HG02588 (cell line): ENCODE measurements at regions not wholly inside any gene's neighbourhood (a gene's known extent, or its start where the extent isn't known, plus 50 kb on each side); places are given as distances from the start of the nearest gene placed in this dataset.

ENCODE experiments used
- ATAC-seq: cut with Tn5 transposase; IDR thresholded peaks from one replicate; pipeline ENCODE4 v1.9.1; 2021; ENCODE audit warnings: mild to moderate bottlenecking, moderate library complexity; ENCODE audit not compliant: unreplicated experiment

- no peak for ATAC-seq
These were observed 915.9 kb downstream of the PDHA2 start for GRCh38 chr4:96755569-96756484.

DNA sequence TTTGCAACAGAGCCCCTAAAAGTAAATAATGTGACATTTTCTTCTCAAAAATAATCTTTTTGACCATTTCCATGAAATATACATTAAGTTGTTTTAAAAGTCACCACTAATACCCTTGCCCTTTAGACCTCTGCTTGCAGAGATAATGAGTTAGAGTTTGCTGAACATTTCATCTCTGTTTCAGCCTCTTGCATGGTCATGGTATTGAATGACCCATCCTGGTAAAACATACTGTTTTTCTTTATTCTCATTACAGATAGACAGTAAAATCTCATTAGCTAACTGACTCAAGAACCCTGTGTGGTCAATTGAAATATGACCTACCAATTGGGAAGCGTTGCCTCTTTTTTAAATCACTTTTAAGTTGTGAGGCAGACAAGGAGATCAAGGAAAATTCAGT lies 916.7 kb downstream of the PDHA2 start:
- ATAC-seq = no peak

DNA sequence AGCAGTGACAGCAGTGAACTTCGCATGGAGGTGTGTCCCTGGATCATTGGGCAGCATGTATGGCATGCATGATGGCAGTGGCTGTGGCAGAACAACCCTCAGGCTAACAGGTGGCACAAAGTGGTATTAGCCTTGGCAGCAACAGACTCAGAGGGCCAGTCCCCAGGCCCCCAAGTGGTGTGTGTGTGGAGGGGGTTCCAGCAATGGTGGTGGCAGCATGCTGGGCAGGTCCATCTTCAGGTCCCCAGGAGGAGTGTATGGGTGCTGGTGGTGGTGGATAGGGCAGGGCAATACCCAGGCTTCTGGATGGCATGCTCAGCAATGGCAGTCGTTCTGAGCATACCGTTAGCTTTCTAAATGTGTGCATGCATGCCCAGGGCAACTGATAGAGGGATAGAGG lies 923.7 kb downstream of the PDHA2 start:
- ATAC-seq = no peak

DNA sequence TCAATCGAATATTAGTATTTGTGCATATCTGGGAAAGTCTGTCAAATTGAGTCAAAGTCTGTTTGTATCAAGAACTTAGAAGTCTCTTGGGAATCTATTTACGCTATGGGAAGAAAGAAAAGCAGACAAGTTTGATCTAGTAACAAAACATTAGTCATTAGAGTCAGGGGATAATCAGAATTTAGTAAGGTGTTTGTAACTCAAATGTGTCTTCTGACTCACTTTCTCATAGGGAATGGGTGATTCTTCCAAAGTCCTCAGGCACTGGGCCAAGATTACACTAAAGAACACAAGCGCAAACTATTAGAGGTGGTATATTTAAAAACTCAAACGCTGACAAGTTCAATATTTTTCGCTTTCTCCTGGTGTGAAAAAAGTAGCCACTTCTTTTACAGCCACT lies 926.5 kb downstream of the PDHA2 start:
- ATAC-seq = no peak

DNA sequence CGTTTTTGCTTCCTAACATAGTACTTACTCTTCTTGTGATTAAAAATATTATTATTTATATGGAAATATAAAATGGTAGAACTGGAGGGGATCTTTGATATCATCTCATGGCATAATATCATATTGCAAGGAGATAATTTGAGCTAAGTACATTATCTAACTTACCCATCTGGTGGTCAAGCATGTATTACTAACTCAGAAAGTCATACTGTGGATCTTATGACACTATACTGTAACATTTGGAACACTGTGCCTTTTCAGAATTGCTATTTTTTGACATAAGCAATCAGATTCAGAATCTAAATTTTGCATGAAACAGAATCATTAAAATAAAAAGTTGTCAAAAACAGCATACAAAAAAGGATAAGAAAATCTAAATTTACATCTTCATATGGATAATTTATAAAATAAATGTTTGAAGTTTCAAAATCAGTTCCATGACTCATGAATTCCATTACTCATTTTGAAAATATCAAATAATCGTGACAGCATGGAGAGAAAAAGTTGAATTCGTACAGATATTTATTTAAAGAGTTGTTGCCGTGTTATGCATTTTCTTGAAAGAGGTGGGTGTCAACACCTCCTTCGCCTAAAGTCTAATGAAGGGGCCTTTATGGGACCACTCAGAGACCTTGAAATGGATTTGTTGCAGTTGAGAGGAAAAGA lies 928.1 kb downstream of the PDHA2 start:
- no peak for ATAC-seq

GRCh38 chr4:96775501-96775900 lies 935.6 kb downstream of the PDHA2 start:
- ATAC-seq = no peak

DNA sequence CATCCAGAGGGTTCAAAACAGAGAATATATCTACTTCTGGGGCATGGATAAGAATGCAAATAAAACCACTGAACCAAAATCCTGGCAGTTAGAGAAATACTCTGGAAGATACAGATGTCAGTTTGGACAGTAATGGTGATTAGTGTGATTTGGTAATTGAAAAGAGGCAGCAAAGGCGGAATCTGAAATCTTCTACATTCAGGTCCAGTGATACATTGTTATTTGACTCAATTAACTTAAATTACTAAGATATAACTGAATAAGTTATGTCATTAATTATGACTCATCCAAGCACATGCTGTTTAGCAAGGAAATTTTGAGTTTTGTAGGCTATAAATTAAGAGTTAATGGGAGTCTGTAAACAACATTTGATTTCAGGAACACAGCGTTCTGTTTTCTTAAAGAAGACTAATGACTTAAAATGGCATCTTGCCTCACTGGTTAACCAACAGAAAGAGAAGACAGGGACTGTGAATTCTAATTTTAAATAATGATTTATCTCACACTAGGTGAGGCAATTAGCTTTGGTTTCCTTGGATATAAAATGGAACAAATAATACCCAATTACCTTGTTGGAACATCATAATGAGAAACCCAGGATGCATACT lies 937.1 kb downstream of the PDHA2 start:
- no peak for ATAC-seq

- ATAC-seq = no peak
These were observed 944.4 kb downstream of the PDHA2 start for GRCh38 chr4:96784336-96784735.

DNA sequence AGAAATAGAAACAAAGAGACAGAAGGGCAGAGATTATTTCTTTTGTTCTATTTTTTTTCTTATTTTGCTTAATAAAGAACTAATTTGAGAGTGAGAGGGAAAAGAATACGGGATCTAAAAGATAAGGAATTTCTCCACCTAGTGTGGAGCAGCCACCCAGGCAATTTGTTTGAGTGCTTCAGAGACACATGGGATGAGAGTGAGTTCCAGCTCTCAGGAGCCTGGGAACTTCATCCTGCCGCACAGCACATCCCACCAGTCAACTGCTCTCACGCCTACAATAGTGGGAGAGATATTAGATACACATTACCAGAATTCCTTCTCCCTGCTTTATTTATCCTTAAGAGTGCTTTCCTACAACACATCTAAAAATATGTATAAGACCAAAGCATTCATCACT lies 946.4 kb downstream of the PDHA2 start:
- no peak for ATAC-seq

DNA sequence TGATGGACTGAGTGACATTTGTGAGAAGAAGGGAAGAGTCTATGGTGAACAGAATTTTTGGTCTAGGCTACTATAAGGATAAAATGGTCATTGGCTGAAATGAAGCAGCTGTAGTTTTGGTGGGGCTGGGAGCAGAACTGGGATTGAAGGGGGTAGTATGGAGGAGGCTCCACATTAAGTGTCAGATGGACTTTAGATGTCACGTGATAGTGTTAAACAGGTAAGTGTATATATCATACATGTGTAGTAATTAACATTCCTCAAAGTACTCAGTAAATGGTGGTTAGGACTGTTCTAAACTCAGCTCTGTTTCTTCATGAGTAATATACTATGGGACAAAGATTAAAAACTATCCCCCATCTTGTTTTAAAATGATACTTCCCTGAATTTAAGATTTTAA lies 947.9 kb downstream of the PDHA2 start:
- ATAC-seq = no peak

GRCh38 chr4:96809563-96809962 lies 969.7 kb downstream of the PDHA2 start:
- ATAC-seq = no peak

DNA sequence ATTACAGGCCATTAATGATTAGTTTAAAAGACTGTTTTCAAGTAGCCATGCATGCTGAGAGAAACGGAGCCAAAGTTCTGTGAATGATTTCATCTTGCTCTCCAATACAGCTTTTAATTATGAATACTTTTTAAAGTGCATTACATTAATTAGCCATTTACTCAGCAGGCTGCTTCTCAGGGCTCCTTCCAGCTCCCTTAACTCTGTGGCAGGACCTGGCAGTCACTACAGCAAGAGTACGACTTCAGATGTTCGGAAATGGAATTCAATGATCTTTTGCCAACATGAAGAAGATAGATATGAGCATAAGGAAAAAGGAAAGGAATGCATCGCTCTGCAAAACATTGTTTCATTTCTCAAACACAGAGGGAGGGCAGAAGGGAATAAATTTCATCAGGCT lies 987.2 kb downstream of the PDHA2 start:
- no peak for ATAC-seq

DNA sequence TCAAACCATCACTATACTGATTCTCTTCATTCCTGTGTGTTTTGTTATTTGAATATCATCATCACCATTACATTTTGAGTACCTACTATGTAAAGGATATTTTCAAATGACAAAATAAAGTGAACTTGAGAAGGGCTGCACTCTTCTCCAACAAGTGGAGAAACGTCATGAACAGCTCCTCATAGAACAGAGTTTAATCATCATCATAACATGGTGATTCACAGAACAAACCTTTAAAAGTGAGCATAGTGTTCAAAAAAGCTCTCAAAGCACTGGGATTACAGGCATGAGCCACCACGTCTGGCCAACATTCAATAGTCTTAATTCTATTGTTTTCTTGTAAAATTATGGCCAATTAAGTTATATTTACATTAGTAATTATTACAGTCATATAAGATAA lies 993.9 kb downstream of the PDHA2 start:
- ATAC-seq = no peak

DNA sequence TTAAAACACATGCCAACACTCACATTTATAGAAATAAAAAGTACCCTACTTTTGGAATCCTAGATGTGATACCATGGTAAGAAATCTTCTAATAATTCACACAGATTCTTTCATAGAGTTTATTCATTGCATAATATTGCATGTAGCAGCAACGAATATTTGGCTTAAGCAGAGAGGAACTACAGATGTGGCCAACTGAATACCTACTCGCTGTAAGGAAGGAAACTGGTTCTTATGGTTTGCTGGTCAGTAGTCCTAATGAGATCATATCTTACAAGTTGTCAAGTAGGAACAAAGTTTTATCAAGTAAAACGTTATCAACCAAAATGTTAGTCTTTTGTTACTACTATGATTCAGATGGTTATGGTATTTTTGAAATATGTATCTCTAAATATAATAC lies 996.1 kb downstream of the PDHA2 start:
- ATAC-seq = no peak

GRCh38 chr4:96839441-96839840 lies 999.5 kb downstream of the PDHA2 start:
- ATAC-seq = no peak

DNA sequence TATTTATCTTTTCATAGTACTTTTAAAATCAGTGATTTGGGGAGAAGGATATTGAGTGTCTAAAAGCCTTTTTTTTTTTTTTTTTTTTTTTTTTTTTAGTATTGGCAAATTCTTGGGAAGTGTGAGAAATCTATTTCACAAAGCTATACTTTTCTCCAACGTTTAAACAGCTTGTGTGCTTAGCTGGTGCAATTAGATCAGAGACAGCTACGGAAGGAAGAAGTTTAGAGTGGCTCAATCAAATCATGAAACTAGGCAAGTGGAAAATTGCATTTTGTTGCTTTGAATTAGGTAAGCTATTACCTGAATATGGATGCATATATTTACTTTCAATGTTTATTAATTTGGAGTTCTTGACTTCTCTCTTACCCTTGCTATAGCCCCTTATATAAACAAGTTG lies 1001.9 kb downstream of the PDHA2 start:
- no peak for ATAC-seq

DNA sequence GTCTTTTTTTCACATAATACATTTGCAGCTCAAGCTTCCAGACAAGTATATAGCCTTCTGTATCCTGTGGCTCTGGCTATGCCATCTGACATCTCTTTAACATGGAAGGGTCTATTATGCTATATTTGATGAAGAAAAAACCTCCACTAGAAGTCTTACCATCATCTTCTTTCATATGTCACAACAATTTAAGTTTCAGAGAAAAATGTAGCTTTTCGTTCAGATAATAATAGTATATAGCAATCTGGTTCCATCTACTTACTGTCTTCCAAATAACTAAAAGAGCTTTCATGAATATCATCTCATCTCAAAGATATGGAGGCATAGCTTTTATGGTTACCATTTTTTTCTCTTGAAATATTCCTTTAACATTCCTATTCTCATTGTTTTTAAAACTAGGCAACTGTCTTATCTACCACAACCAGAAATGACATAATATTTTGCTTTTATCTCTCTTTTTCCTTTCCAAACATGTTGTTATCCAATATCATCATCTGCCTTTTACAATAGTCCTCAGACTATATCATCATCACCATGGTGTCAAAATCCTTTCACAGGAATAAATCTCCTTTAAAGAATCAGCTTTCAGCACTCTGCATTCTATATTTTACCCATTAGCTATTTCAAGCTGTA lies 1005.1 kb downstream of the PDHA2 start:
- ATAC-seq = no peak

- ATAC-seq = no peak
These were observed 1005.9 kb downstream of the PDHA2 start for GRCh38 chr4:96845819-96846218.

- ATAC-seq = no peak
These were observed 1034.8 kb downstream of the PDHA2 start for GRCh38 chr4:96874657-96875056.

DNA sequence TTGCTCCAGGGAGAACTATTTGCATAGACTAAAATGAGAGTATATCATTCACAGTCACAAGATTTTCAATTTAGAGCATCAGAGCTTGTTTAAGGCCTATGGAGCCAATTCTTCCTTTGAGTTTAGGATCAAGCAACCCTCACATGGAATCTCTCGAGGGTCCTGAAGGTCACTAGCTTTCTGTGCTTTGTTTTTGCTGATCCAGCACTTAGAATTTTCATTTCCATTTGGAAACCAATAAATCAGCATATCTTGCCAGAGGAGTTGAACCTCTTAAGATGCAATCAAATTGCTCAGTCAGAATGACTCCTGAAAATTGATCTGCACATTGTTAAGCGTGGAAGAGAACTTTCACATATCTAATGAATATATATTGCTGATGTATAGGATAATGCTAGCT lies 1039.6 kb downstream of the PDHA2 start:
- no peak for ATAC-seq

- no peak for ATAC-seq
These were observed 1048.0 kb downstream of the PDHA2 start for GRCh38 chr4:96887857-96888256.

GRCh38 chr4:96894621-96895020 lies 1054.7 kb downstream of the PDHA2 start:
- no peak for ATAC-seq
